CD4-positive, alpha-beta T cell treated with Interleukin-15 for 4 hours (primary cell): ENCODE measurements at regions not wholly inside any gene's neighbourhood (a gene's known extent, or its start where the extent isn't known, plus 50 kb on each side); places are given as distances from the start of the nearest gene placed in this dataset.
A peak's percentile ranks its signal among the peaks of the same experiment; 100 is the strongest.
"Not testable (repeated sequence)": the region's sequence is repeated elsewhere in the genome, so short reads cannot be mapped to it uniquely, and the experiment has no call there.

Experiments
- DNase-seq: peaks from one replicate; pipeline ENCODE4 v3.0.0-alpha.2; 2020; ENCODE audit warnings: low spot score

DNA sequence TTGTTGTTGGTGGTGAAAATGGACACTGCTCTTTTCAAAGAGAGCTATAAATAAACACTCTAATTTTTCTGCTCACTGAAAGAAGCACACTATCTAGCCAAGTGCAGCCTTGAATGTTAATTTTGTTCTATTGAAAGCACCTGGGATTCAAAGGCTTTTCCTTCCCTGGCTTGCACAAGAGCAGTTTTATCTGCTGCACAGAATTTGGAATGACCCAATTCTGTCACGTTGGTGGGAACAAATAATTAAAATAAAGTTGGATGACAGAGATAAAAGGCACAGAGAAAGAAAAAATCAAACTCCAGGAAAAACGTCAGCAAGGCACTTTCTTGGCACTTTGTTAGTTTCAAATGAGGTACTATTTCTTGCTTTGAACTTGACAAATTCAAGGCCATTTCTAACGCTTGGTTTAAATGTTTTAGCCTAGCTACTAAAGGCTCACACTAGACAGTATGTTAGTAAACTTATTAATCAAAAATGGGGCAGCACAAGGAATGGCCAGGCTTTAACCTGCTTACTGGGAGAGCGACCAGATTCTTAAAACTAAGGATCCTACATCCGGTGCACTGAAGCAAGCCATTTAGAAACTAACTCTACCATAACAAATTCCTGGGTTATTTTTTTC is 145.5 kb upstream of the ARG1 start:
- DNase-seq, result no peak

DNA sequence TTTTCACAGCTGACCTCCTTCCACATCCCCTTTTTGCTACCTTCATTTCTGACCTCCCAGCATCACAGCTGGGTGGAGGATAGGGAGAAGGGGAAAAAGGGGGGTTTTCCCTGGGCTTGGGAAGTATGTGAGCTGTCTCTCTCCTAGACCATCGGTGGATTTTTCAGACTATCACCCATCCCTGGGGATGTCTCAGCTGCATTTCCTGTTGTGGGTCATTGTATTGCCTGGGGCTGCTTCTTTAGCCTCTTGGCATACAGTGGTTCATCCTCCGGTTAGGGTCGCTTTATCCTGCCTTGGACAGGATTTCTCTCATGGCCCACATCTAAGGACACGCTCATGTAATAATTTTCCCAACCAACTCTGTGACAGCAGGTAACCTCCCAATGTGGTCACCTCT is 142.5 kb upstream of the ARG1 start:
- no peak for DNase-seq

DNA sequence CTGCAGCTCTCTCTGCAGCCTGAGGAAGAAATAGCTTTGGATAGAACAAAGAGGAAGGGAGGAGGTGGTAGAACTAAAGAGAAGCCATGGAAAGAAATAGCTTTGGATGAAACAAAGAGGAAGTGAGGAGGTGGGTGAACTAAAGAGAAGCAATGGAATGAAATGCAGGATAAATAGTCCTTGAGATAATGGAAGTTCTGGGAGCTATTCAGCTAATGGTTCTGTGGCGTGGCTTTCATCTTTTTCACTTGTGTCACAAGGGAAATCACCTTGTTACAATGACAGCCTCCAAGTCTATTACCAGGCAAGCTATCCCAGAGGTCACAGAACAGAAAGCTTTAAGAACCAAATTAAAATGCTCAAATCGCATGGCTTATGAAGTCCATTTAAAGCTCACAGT is 141.3 kb upstream of the ARG1 start:
- no peak for DNase-seq

DNA sequence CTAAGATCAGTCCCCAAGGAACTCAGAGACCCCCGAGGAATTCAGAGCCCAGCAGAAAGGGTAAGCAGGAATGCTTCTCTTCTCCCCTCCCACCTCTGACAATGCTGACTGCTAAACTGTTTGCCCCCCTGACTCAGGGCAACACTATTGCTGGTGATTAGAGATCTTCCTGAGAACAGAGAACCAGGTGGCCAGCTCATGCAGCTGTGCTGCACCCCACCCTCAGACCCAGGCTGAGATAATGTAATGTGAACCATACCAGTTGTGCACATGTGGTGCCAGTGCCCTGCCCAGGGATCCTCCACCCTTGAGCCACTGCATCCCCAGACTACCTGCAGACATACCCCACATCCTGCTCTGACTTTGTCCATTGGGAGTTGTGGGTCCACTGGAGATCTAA is 139.1 kb upstream of the ARG1 start:
- no peak for DNase-seq

DNA sequence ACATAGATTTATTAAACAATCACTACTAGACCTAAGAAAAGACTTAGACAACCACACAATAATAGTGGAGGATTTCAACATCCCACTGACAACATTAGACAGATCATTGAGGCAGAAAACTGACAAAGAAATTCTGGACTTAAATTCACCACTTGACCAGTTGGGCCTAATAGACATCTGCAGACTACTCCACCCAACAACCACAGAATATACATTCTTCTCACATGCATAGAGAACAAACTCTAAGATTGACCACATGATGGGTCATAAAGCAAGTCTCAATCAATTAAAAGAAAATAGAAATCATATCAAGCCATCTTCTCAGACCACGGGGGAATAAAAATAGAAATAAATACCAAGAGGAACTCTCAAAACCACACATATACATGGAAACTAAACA is 136.7 kb upstream of the ARG1 start:
- DNase-seq, result no peak

DNA sequence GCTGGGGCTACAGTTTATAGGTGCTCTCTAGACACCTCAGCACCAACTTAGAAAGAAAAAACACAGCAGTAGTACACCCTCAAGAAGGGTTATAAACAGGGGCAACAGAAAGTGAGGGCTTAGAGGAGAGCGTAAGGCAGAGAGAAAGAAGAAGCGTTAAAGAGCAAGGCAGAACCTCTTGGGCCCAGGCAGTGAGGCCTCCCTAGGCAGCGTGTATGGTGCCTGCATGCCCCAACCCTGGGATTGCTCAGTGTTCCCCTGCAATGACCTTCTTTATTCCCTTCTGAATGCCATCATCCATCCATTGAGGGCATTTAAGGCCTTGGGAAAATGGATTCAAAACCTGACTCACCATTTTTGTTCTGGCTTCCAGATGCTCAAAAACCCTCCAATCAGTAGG is 130.0 kb upstream of the ARG1 start:
- no peak for DNase-seq

DNA sequence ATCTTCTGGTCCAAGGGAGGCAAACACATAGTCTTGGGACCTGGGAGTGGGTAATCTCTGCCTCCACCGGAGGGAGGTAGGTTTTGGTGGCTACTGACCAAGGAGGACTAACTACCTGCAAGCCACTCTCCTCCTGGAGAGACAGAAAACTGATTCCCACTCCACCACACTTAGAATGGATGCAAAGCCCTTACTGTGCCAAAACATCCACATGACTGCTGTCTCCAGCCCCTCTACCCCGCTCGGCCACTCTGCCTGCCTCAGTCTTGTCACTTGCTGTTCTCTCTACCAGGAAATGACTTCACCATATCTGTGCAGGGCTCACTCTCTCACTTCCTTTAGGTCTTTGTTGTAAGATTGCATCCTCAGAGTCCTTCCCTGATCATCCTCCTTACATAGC is 129.5 kb upstream of the ARG1 start:
- DNase-seq, result peak; percentile 19

DNA sequence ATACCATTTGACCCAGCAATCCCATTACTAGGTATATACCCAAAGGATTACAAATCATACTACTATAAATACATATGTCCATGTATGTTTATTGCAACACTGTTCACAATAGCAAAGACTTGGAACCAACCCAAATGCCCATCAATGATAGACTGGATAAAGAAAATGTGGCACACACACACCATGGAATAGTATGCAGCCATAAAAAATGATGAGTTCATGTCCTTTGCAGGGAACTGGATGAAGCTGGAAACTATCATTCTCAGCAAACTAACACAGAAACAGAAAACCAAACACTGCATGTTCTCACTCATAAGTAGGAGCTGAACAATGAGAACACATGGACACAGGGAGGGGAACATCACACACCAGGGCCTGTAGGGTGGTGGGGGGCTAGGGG is 127.7 kb upstream of the ARG1 start:
- DNase-seq, result not testable (repeated sequence)

DNA sequence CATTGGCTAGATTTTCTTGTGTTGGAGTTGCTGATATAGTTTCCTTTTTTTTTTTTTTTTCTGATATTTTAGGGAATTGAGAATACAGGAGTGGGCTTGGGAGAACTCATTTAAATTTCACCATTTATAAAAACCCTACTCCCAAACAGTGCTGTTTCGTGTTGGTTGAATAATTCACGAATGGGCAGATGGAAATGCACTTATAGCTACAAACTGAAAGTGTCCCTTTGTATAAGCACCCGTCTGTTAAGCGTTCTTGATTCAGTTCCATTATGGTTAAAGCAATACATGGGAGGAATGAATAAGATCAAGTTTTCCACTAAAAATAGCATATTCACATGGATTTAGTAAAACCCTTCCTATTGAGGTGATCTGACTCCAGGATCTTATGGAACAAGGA is 122.2 kb upstream of the ARG1 start:
- no peak for DNase-seq

DNA sequence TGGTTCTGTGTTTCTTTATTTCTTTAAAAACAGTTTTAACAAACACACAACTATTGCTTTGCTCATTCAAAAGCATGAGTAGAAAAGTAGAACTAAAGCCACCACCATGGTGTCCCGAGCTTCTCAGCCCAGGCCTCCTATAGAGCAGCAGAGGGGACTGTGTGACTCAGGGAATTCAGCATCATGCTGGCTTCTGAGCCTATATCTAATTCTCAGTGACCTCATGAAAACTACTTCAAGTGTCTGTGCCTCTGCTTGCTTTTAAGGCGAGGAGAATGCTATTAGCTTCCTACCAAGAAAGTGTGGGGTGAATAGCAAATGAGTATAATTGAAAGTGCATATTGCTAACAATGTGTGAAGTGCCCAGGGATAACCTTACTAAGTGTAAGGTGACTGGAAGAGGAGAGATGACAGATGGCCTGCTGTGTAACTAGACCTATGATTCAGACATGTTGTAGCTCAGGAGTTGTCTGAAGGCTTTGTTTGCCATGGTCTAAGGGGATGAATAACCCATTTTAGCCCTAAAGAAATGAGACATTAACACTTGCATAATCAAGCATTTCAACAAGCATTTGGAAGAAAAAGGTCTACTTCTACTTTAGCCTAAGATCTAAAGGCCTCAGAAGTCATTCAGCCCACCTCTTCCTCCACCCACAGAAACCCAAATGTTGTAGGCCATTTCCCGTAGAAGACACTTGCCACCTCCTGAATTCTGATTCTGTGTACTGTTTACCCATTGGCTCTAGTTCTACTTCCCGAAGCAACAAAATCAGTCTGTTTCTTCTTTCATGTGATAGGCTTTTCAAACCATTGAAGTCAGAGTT is 121.5 kb upstream of the ARG1 start:
- DNase-seq, result no peak

DNA sequence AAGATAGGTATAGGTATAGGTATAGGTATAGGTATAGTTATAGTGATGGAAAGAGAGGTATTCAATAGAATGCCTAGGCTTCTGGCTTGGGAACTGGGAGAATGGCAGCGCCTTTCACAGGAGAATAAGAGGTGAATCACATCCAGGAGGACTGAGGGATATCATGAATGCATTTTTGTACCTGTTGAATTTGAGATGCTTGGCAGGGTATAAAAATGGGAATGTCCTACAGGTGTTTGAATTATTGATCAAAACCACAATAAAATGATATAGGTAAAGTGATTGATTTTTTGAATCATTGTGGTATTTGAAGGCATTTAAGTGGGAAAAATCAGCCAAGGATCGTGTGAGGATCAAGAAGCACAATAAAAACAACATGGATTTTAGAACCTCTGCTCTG is 119.2 kb upstream of the ARG1 start:
- no peak for DNase-seq

DNA sequence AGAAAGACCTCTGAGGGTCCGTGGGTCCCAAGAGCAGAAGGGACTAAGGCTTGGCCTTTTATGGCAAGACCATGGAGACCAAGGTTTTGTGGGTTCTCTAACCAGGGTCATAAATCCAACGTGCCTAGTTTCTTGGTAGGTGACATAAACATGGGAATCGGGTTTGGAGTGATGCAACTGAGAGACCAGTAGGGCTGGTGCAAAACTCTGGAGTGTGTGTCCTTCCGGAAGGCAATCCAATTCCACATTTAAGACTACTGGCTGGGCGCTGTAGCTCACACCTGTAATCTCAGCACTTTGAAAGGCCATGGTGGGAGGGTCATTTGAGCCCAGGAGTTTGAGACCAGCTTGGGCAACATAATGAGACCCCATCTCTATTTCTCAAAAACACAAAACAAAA is 116.5 kb upstream of the ARG1 start:
- no peak for DNase-seq

DNA sequence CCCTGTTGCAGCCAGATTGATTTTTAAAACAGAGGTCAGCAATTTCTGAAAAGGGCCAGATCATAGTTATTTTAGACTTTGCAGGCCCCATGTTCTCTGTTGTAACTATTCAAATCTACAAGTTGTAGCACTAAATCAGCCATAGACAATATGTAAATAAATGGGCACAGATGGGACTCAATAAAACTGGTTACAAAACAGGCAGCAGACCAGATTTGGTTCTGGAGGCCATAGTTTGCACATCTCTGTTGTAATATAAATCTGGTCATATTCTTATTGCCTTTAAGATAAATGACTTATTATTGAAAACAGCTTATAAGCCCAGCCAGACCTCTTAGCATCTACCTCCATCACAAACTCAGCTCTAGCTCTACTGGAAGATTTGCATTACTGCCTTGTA is 114.0 kb upstream of the ARG1 start:
- DNase-seq, result no peak

DNA sequence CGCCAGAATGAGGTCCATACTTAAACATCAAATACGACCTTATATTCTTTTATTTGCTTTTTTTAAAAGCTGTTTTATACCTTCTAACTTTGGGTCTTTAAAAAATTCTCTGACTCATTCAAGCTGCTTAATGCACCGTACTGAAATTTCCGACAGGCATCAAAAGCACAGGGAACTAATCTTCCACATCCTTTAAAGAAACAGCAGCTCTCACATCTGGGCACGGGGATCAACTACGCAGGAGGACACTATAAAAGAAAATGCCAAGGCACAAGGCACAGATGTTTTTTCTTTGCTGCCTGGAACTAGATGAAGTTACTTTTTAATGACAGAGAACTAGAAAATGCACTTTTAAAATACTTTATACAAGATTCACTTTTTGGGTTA is 112.4 kb upstream of the ARG1 start:
- DNase-seq, result no peak

DNA sequence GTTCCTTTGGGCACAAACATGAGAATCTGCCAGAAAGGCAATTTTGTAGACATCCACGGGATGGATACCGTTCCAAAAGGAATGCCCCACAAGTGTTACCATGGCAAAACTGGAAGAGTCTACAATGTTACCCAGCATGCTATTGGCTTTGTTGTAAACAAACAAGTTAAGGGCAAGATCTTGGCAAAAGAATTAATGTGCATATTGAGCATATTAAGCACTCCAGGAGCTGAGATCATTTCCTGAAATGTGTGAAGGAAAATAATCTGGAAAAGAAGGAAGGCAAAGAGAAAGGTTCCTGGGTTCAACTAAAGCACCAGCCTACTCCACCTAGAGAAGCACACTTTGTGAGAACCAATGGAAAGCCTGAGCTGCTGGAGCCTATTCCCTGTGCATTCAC is 103.9 kb upstream of the ARG1 start:
- no peak for DNase-seq

DNA sequence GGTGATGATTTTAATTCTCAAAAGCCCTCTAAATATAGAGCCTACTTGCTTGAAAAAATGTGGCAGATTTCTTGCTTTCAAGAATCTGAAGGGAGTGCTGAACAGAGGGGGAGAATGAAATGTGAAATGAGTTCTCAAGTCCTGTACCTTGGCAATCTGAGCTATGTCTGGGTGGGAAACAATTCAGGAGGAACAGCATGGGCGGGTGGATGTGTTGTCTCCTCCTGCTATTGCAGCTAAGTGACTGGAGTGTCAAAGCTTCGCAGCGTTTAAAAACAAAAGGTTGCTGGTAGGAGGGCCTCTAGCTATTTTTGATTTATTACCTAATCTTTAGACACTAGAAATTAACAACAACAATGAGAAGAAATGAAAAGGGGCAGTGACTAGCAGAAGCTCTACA is 102.5 kb upstream of the ARG1 start:
- no peak for DNase-seq

DNA sequence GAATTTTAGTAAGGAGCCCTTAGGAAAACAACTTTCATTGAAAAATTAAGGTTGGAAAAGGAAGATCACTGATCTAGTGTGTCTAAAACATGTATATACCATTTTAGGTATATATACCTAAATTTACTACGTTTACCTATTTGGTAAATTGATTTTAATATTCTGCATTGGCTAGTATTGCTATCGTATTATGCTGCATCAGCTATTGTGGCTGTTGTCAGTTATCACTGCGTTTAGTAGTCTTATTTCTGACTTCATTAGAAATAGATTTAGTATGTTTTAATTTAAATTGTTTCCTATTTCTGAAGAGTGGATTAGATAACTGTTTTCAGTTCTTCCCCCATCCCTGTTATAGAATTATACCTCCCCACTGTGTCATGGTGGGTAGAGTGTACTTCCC is 101.7 kb upstream of the ARG1 start:
- no peak for DNase-seq

DNA sequence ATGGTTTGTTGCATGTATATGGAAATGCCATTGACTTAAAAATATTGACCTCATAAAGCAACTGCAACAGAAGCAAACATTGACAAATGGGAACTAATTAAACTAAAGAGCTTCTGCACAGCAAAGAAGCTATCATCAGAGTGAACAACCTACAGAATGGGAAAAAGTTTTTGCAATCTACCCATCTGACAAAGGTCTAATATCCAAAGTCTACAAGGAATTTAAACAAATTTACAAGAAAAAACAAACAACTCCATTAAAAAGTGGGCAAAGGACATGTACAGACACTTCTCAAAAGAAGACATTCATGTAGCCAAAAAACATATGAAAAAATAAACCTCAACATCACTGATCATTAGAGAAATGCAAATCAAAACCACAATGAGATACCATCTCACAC is 99.7 kb upstream of the ARG1 start:
- DNase-seq, result not testable (repeated sequence)

DNA sequence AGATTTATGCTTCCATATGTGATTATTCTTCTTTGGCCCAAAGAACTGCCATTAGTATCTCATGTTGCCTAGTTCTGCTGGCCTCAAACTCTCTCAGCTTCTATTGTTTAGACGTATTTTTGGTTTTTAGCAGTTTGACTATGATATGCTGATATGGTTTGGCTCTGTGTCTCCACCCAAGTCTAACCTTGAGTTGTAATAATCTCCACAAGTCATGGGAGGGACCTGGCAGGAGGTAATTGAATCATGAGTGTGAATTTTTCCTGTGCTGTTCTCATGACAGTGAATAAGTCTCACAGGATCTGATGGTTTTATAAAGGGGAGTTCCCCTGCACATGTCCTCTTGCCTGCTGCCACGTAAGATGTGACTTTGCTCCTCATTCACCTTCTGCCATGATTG is 96.7 kb upstream of the ARG1 start:
- DNase-seq, result no peak

DNA sequence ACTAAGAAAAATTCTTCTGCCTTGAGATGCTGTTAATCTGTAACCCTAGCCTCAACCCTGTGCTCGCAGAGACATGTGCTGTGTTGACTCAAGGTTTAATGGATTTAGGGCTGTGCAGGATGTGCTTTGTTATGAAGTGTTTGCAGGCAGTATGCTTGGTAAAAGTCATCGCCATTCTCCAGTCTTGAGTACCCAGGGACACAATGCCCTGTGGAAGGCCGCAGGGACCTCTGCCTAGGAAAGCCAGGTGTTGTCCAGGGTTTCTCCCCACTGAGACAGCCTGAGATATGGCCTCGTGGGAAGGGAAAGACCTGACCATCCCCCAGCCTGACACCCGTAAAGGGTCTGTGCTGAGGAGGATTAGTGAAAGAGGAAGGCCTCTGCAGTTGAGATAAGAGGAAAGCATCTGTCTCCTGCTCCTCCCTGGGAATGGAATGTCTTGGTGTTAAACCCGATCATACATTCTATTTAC is 94.2 kb upstream of the ARG1 start:
- not testable (repeated sequence) for DNase-seq

DNA sequence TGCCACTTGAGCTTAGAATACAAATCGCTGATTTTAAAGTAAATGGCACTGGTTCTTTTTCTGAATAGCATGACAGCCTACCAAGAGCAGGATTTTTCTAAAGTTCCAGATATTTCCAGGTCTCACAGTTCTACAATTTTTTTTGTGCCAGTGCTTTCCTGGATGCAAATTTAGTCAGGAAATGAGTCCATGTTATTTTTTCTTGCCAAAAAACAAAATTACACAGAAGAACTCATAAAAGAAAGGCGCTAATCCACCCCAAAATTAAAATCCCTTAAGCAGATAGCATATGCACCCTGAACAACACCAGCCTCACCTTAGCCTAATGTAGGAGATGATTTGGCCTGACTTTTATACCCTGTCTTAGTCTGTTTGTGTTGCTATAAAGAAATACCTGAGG is 86.4 kb upstream of the ARG1 start:
- no peak for DNase-seq

DNA sequence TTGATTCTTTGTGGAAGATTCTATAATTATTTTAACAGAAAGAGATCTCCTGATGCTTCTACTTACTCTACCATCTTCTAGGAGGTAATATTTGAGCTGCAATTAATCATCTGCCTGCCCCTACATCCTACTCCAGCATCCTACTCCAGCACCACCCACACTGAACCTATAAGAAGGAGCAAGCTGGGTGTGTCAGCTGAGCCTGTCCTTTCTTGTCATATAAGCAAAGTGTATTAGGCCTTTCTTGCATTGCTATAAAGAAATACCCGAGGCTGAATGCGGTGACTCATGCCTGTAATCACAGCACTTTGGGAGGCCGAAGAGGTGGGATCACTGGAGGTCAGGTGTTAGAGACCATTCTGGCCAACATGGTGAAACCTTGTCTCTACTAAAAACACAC is 84.2 kb upstream of the ARG1 start:
- no peak for DNase-seq

DNA sequence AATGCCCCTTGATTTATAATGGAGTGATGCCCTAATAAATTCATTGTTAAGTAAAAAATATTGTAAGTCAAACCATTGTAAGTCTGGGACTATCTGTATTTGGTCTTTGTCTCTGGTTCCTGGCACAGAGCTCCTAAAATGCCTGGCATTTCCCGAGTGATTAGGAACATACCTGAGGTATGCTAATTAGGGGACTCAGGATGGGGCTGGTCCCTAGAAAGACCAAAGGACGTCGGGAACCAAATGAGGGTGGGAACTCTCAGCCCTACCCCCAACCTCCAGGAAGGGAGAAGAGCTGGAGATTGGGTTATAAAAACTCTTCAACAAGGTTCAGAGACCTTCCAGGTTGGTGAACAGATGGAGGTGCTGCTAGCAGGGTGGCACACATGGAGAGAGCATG is 82.6 kb upstream of the ARG1 start:
- no peak for DNase-seq
